GM12878 (cell line): ENCODE measurements at regions not wholly inside any gene's neighbourhood (a gene's known extent, or its start where the extent isn't known, plus 50 kb on each side); places are given as distances from the start of the nearest gene placed in this dataset.

ENCODE experiments used
- BRCA1 ChIP-seq: IDR thresholded peaks from 2 replicates; pipeline ENCODE4 v1.6.1; 2011; ENCODE audit warnings: low read depth, low read length, improper control_type of control experiment
- CBFB ChIP-seq: IDR thresholded peaks from 2 replicates; pipeline ENCODE4 v1.6.1; 2016; ENCODE audit warnings: antibody characterized with exemption, low read depth
- CEBPB ChIP-seq, 2 experiments: fragments of 150-350 bp in 1 of 2; IDR thresholded peaks; 2 replicates each; pipeline ENCODE4 v1.6.1; 2012 to 2014; ENCODE audit warnings: low read depth in 2 of 2, low read length in 2 of 2, borderline replicate concordance in 1 of 2, inconsistent platforms in 1 of 2
- CHD4 ChIP-seq: fragments of 200-600 bp; sonication (generic); IDR thresholded peaks from 2 replicates; pipeline ENCODE4 v1.6.1; 2016; ENCODE audit warnings: mild to moderate bottlenecking
- POU2F2 ChIP-seq: IDR thresholded peaks from 3 replicates; pipeline ENCODE4 v1.6.1; 2011; ENCODE audit warnings: low read depth, mild to moderate bottlenecking, low read length, borderline replicate concordance
- TAF1 ChIP-seq: IDR thresholded peaks from 2 replicates; pipeline ENCODE4 v1.6.1; 2011; ENCODE audit warnings: mild to moderate bottlenecking, low read depth, low read length, borderline replicate concordance
- ZBTB40 ChIP-seq: fragments of 450-650 bp; IDR thresholded peaks from 2 replicates; pipeline ENCODE4 v1.6.1; 2016; ENCODE audit warnings: mild to moderate bottlenecking, moderate library complexity, borderline replicate concordance
- ZZZ3 ChIP-seq: IDR thresholded peaks from 2 replicates; pipeline ENCODE4 v1.6.1; 2011; ENCODE audit warnings: low read depth; ENCODE audit not compliant: control insufficient read depth, insufficient read length

- no peak for TF ChIP-seq ZZZ3
- TF ChIP-seq CBFB, result no peak
- no peak for TF ChIP-seq ZBTB40
- no peak for TF ChIP-seq CEBPB (IDR thresholded peaks at IDR 0.05; ENCODE audit: borderline replicate concordance in 1 of 2, low read depth in 2 of 2, low read length in 2 of 2)
- TF ChIP-seq BRCA1, result no peak
- no peak for TF ChIP-seq TAF1
- no peak for TF ChIP-seq POU2F2
- TF ChIP-seq CHD4, result no peak
Measured at GRCh38 chr6:165984729-165985275, 182.8 kb downstream of the TBXT start (continued).
